NT2/D1 (cell line): ENCODE measurements at regions not wholly inside any gene's neighbourhood (a gene's known extent, or its start where the extent isn't known, plus 50 kb on each side); places are given as distances from the start of the nearest gene placed in this dataset.

Source experiments
- SUZ12 ChIP-seq: IDR thresholded peaks from 2 replicates; pipeline ENCODE4 v1.6.1; 2011; ENCODE audit not compliant: insufficient read length, insufficient read depth; ENCODE audit errors: extremely low read depth
- YY1 ChIP-seq: IDR thresholded peaks from 2 replicates; pipeline ENCODE4 v1.6.1; 2011; ENCODE audit not compliant: insufficient read length, insufficient read depth
- ZNF274 ChIP-seq: IDR thresholded peaks from 2 replicates; pipeline ENCODE4 v1.6.1; 2011; ENCODE audit warnings: mild to moderate bottlenecking, low read depth, low read length

- TF ChIP-seq ZNF274 = no peak
- TF ChIP-seq YY1 = no peak
- no peak for TF ChIP-seq SUZ12
Measured at GRCh38 chr1:208977638-208978256, 605.8 kb upstream of the CAMK1G start.
